Tibial nerve (tissue), 4 donors: ENCODE measurements at regions not wholly inside any gene's neighbourhood (a gene's known extent, or its start where the extent isn't known, plus 50 kb on each side); places are given as distances from the start of the nearest gene placed in this dataset.

Experiments
- DNase-seq, 2 donors: peaks; one replicate each; pipeline ENCODE4 v3.0.0-alpha.2; 2019; ENCODE audit warnings: low spot score in 2 of 2
- H3K27ac ChIP-seq, 4 donors: fragments of 200-600 bp; sonication (generic) in 3 of 4; one replicate each; pipeline ENCODE4 v1.5.1; 2017 to 2019; ENCODE audit warnings: mild to moderate bottlenecking in 1 of 4
- H3K27me3 ChIP-seq, 2 donors: fragments of 200-600 bp; sonication (generic) in 1 of 2; one replicate each; pipeline versions ENCODE4 v1.5.1 to v1.6.0; 2017 to 2019
- H3K36me3 ChIP-seq, 3 donors: fragments of 200-600 bp; sonication (generic); one replicate each; pipeline ENCODE4 v1.5.1; 2018 to 2019
- H3K4me1 ChIP-seq, 4 donors: fragments of 200-600 bp; sonication (generic) in 3 of 4; one replicate each; pipeline ENCODE4 v1.5.1; 2017 to 2019
- H3K4me3 ChIP-seq, 4 donors: fragments of 200-600 bp; sonication (generic) in 3 of 4; one replicate each; pipeline ENCODE4 v1.5.1; 2017 to 2019; ENCODE audit warnings: mild to moderate bottlenecking in 1 of 4, moderate library complexity in 1 of 4
- H3K9me3 ChIP-seq, 4 donors: fragments of 200-600 bp; sonication (generic) in 3 of 4; one replicate each; pipeline ENCODE4 v1.5.1; 2017 to 2019
- CTCF ChIP-seq, 5 experiments: fragments of 200-600 bp in 3 of 5; fragments of 450-650 bp in 2 of 5; sonication (generic) in 3 of 5; IDR thresholded peaks; one replicate each; pipeline ENCODE4 v1.5.1; 2016 to 2019; ENCODE audit warnings: antibody characterized with exemption in 5 of 5, mild to moderate bottlenecking in 3 of 5, moderate library complexity in 2 of 5
- EP300 ChIP-seq, 2 donors: sonication (generic); formaldehyde crosslinking; IDR thresholded peaks; one replicate each; pipeline ENCODE4 v1.6.1; 2017; ENCODE audit warnings: antibody characterized with exemption in 2 of 2, mild to moderate bottlenecking in 1 of 2
- POLR2A ChIP-seq, 2 donors: fragments of 450-650 bp; IDR thresholded peaks; one replicate each; pipeline ENCODE4 v1.6.1; 2017; ENCODE audit warnings: antibody characterized with exemption in 2 of 2, mild to moderate bottlenecking in 2 of 2, moderate library complexity in 2 of 2
- WGBS, 2 donors: methylation state at CpG; one replicate each; pipeline ENCODE4 v1.1.5; 2018; 5-methylcytosine and 5-hydroxymethylcytosine counted together

GRCh38 chr3:99119385-99119784 lies 217.9 kb upstream of the DCBLD2 start:
- H3K36me3 ChIP-seq, result no peaks in the 10 kb centered on the region
- 78 to 95% methylated on average over 1 of the region's 1 CpG for WGBS, 2 donors
- no peaks in the 10 kb centered on the region for H3K4me1 ChIP-seq
- no peak overlapping the region for H3K4me3 ChIP-seq
- no peak for DNase-seq
- no peak overlapping the region for H3K27ac ChIP-seq
- TF ChIP-seq CTCF (IDR thresholded peaks at IDR 0.05), result no peak
- no peak for TF ChIP-seq POLR2A (IDR thresholded peaks at IDR 0.05)
- no peak for TF ChIP-seq EP300 (IDR thresholded peaks at IDR 0.05)
- H3K9me3 ChIP-seq, result peaks cover 0 to 6% (median 0%) of the 10 kb centered on the region in 4 donors
- H3K27me3 ChIP-seq, result no peaks in the 10 kb centered on the region

GRCh38 chr3:99118381-99118780 lies 216.9 kb upstream of the DCBLD2 start:
- no peak for DNase-seq
- no peak for TF ChIP-seq EP300 (IDR thresholded peaks at IDR 0.05)
- TF ChIP-seq POLR2A (IDR thresholded peaks at IDR 0.05), result no peak
- TF ChIP-seq CTCF (IDR thresholded peaks at IDR 0.05), result no peak
- 3 to 49% methylated on average over 1 of the region's 1 CpG for WGBS, 2 donors

DNA sequence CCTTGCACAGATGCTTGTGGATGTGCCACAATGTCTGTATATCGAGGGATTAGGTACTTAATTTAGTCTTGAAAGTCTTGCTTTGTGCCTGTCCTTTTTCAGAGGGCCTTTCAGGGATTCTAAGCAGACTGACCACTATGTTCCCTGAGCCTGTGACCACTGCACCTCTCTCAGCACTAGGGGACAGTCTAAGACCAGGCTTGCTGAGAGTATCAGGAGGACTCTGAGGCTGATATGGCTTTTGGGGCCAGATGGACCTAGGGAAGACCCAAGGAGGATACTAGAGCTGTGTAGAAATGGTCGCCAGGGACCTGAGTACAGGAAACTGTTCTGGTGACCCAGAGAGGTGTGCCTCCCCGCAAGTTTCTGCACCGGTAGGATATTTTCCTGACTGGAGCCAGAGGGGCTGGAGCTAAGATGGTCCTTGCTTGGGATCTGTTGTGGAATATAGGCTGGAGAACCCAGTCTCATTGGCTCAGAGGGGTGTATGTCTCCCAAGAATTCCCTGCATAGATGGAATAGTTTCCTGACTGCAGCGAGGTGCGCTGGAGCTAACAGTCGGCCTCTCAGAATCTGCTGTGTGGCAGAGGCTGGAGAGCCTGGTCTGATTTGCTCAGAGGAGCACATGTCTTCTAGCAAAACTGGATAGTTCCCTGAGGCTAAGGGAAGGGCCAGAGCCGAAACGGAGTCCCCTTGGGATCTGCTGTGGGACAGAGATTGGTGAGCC lies 213.2 kb upstream of the DCBLD2 start:
- H3K9me3 ChIP-seq, result peaks cover 0 to 12% (median 0%) of the 10 kb centered on the region in 4 donors
- no peaks in the 10 kb centered on the region for H3K27me3 ChIP-seq
- H3K4me1 ChIP-seq, result no peaks in the 10 kb centered on the region
- DNase-seq, result no peak
- no peak overlapping the region for H3K4me3 ChIP-seq
- WGBS, 2 donors, result 90 to 93% methylated on average over 9 of the region's 9 CpGs
- H3K36me3 ChIP-seq, result no peaks in the 10 kb centered on the region
- no peak overlapping the region for H3K27ac ChIP-seq
- no peak for TF ChIP-seq EP300 (IDR thresholded peaks at IDR 0.05)

More at GRCh38 chr3:99118381-99118780, 216.9 kb upstream of the DCBLD2 start:
- Histone ChIP-seq H3K4me1 (no peaks in the 10 kb centered on the region), H3K4me3 (no peak overlapping the region), H3K27me3 (no peaks in the 10 kb centered on the region), H3K27ac (no peak overlapping the region), H3K36me3 (no peaks in the 10 kb centered on the region), H3K9me3 (peaks cover 0 to 12% (median 0%) of the 10 kb centered on the region in 4 donors)

DNA sequence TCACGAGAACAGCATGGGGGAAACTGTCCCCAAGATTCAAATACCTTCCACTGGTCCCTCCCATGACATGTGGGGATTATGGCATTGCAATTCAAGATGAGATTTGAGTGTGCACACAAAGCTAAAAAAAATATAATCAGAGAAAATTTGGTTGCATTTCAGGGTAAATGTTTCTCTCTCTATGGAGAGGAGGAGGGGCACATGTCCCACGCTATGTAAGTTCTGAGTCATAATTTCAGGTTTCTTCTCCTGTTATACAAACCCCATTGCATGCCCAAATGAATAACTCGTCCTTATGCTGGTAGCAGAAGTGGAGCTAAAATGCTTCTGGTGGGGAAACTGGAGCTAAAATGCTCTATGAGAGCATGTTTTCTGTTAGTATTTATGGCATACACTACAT lies 209.7 kb upstream of the DCBLD2 start:
- TF ChIP-seq EP300 (IDR thresholded peaks at IDR 0.05) (no peak), CTCF (IDR thresholded peaks at IDR 0.05) (no peak), POLR2A (IDR thresholded peaks at IDR 0.05) (no peak)
- no peak overlapping the region for H3K27ac ChIP-seq
- no peak for DNase-seq
- peaks cover 0 to 12% (median 0%) of the 10 kb centered on the region in 4 donors for H3K9me3 ChIP-seq
- H3K27me3 ChIP-seq, result no peaks in the 10 kb centered on the region
- H3K4me3 ChIP-seq, result no peak overlapping the region
- H3K36me3 ChIP-seq, result no peaks in the 10 kb centered on the region
- WGBS, 2 donors, result 77 to 83% methylated on average over 3 of the region's 3 CpGs
- H3K4me1 ChIP-seq, result peaks cover 0 to 7% (median 0%) of the 10 kb centered on the region in 4 donors

- H3K4me3 ChIP-seq, result no peak overlapping the region
- H3K9me3 ChIP-seq, result peaks cover 0 to 12% (median 0%) of the 10 kb centered on the region in 4 donors
- 89 to 95% methylated on average over 4 of the region's 4 CpGs for WGBS, 2 donors
- DNase-seq, result no peak
- no peaks in the 10 kb centered on the region for H3K27me3 ChIP-seq
- no peaks in the 10 kb centered on the region for H3K36me3 ChIP-seq
- peaks cover 0 to 7% (median 0%) of the 10 kb centered on the region in 4 donors for H3K4me1 ChIP-seq
- TF ChIP-seq EP300 (IDR thresholded peaks at IDR 0.05) (no peak), POLR2A (IDR thresholded peaks at IDR 0.05) (no peak), CTCF (IDR thresholded peaks at IDR 0.05) (no peak)
- H3K27ac ChIP-seq, result no peak overlapping the region
Observed at GRCh38 chr3:99110401-99110800, 208.9 kb upstream of the DCBLD2 start.
